WTC11 (cell line): ENCODE measurements at regions not wholly inside any gene's neighbourhood (a gene's known extent, or its start where the extent isn't known, plus 50 kb on each side); places are given as distances from the start of the nearest gene placed in this dataset.
A peak's percentile ranks its signal among the peaks of the same experiment; 100 is the strongest.

Experiments used
- ATAC-seq: fragments of 200-7000 bp; cut with Tn5 transposase; 2 replicates; pipeline ENCODE4 v1.10.0; 2021; ENCODE audit warnings: mild to moderate bottlenecking, moderate library complexity
- CTCF ChIA-PET: fragments of 300-600 bp; sonication (Branson Sonifier 250); formaldehyde crosslinking; loops from one replicate; lab custom pipeline; 2021; ENCODE audit warnings: antibody characterized with exemption; lab: Charles Lee
- POLR2A ChIA-PET: fragments of 350-600 bp; sonication (Branson Sonifier 250); formaldehyde crosslinking; loops from one replicate; lab custom pipeline; 2021; ENCODE audit warnings: antibody characterized with exemption; lab: Charles Lee
- DNase-seq: peaks from one replicate; pipeline ENCODE4 v3.0.0; 2021; ENCODE audit warnings: low spot score
- H3K27ac Mint-ChIP-seq: 2 replicates; pipeline ENCODE4 v1.8.0; 2021; ENCODE audit warnings: mixed read lengths
- H3K27me3 Mint-ChIP-seq: 2 replicates; pipeline ENCODE4 v1.8.0; 2021; ENCODE audit warnings: low read depth, mild to moderate bottlenecking, moderate library complexity, mixed read lengths
- H3K36me3 Mint-ChIP-seq: 2 replicates; pipeline ENCODE4 v1.8.0; 2021; ENCODE audit warnings: mixed read lengths
- H3K4me1 Mint-ChIP-seq: 2 replicates; pipeline ENCODE4 v1.8.0; 2022; ENCODE audit warnings: mixed read lengths
- H3K4me3 Mint-ChIP-seq: 2 replicates; pipeline ENCODE4 v1.8.0; 2021; ENCODE audit warnings: mild to moderate bottlenecking, moderate library complexity, mixed read lengths
- H3K9me3 Mint-ChIP-seq: 2 replicates; pipeline ENCODE4 v1.8.0; 2021; ENCODE audit warnings: mixed read lengths
- ATF3 ChIP-seq: sonication (generic); formaldehyde crosslinking; conservative IDR thresholded peaks from 2 replicates; pipeline ENCODE4 v1.8.1; 2022; ENCODE audit warnings: mild to moderate bottlenecking, missing genetic modification reagents
- CTCF ChIP-seq: fragments of 200-600 bp; IDR thresholded peaks from 2 replicates; pipeline ENCODE4 v1.8.0; 2022; ENCODE audit warnings: antibody characterized with exemption
- ELF4 ChIP-seq: sonication (generic); formaldehyde crosslinking; IDR thresholded peaks from 2 replicates; pipeline ENCODE4 v1.8.1; 2022; ENCODE audit warnings: low read depth, mild to moderate bottlenecking, moderate library complexity, missing genetic modification reagents
- ETV6 ChIP-seq: sonication (generic); formaldehyde crosslinking; IDR thresholded peaks from 2 replicates; pipeline ENCODE4 v1.8.1; 2022; ENCODE audit warnings: mild to moderate bottlenecking, missing genetic modification reagents
- FOXP1 ChIP-seq: sonication (generic); formaldehyde crosslinking; IDR thresholded peaks from 2 replicates; pipeline ENCODE4 v1.8.0; 2022; ENCODE audit warnings: missing genetic modification reagents, mild to moderate bottlenecking, moderate library complexity, borderline replicate concordance
- GRHL2 ChIP-seq: fragments of 250-450 bp; sonication (Bioruptor Pico); IDR thresholded peaks from 2 replicates; pipeline ENCODE4 v1.8.0; 2022; ENCODE audit warnings: mild to moderate bottlenecking, moderate library complexity; ENCODE audit not compliant: insufficient replicate concordance, severe bottlenecking
- GTF2I ChIP-seq: fragments of 250-450 bp; sonication (Bioruptor Pico); conservative IDR thresholded peaks from 2 replicates; pipeline ENCODE4 v1.4.0; 2021; ENCODE audit warnings: mild to moderate bottlenecking
- MLX ChIP-seq: sonication (generic); formaldehyde crosslinking; IDR thresholded peaks from 2 replicates; pipeline ENCODE4 v1.8.1; 2023; ENCODE audit warnings: mild to moderate bottlenecking, missing genetic modification reagents, moderate library complexity
- NFE2L1 ChIP-seq: sonication (generic); formaldehyde crosslinking; IDR thresholded peaks from 2 replicates; pipeline ENCODE4 v1.8.1; 2023; ENCODE audit warnings: missing genetic modification reagents
- NR3C1 ChIP-seq: sonication (generic); formaldehyde crosslinking; conservative IDR thresholded peaks from 2 replicates; pipeline ENCODE4 v1.8.1; 2023; ENCODE audit warnings: low read depth, mild to moderate bottlenecking, missing genetic modification reagents
- SMAD4 ChIP-seq: sonication (generic); formaldehyde crosslinking; IDR thresholded peaks from 2 replicates; pipeline ENCODE4 v1.8.0; 2022; ENCODE audit warnings: mild to moderate bottlenecking, missing genetic modification reagents
- SP1 ChIP-seq: sonication (generic); formaldehyde crosslinking; conservative IDR thresholded peaks from 2 replicates; pipeline ENCODE4 v1.8.1; 2022; ENCODE audit warnings: missing genetic modification reagents
- ZMAT4 ChIP-seq: fragments of 250-450 bp; sonication (Bioruptor Pico); IDR thresholded peaks from 2 replicates; pipeline ENCODE4 v1.9.0; 2021; ENCODE audit warnings: mild to moderate bottlenecking
- ZNF138 ChIP-seq: sonication (generic); formaldehyde crosslinking; conservative IDR thresholded peaks from 2 replicates; pipeline ENCODE4 v1.8.1; 2022; ENCODE audit warnings: mild to moderate bottlenecking, moderate library complexity, missing genetic modification reagents
- ZNF263 ChIP-seq: sonication (generic); formaldehyde crosslinking; IDR thresholded peaks from 2 replicates; pipeline ENCODE4 v1.8.1; 2022; ENCODE audit warnings: low read depth, mild to moderate bottlenecking, moderate library complexity, missing genetic modification reagents
- ZNF317 ChIP-seq: sonication (generic); formaldehyde crosslinking; IDR thresholded peaks from 2 replicates; pipeline ENCODE4 v1.8.1; 2023; ENCODE audit warnings: low read depth, mild to moderate bottlenecking, moderate library complexity, missing genetic modification reagents, borderline replicate concordance
- TF ChIP-seq, protein P1 (sequence below): sonication (generic); formaldehyde crosslinking; IDR thresholded peaks from 2 replicates; pipeline ENCODE4 v1.8.0; 2022; ENCODE audit warnings: mild to moderate bottlenecking, missing genetic modification reagents
- TF ChIP-seq, protein P2 (sequence below): fragments of 250-450 bp; sonication (Bioruptor Pico); IDR thresholded peaks from 2 replicates; pipeline ENCODE4 v1.9.0; 2021; ENCODE audit warnings: mild to moderate bottlenecking, borderline replicate concordance

DNA sequence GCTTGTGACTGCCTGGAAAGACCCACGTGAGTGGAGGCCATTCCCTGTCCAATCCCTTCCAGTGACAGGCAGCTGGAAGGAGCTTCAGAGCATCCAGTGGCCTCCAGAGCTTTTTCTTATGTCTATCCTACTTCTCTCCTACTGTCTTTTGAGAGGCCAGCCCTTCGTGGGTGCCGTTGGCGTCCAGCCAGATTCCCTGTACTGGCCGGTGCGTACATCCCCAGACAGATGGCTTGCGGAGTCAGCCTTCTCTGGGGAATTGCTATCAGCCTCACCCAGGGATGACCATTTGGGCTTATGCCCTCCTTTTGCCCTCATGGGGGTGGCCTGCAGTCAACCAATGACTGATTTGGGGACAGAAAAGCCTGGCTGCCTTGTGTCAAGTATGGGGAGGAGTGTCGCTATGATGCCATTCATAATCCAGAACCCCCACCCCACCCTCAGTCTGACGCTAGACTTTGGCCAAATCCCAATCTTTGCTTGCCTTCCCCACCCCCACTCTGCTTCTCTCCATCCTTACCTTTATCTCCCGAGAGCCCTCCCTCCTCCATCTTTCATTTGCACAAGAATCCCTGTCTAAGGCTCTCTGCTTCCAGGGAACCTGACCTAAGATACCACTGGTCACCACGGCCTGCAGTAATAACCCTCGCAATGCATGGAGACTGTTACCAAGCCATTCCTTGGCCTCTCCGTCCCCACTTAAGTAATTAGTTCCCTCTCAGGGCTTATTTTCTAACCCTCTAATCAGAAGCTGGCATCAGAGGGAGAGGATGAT lies 150.3 kb upstream of the BCOR start:
- Mint-ChIP-seq H3K27me3 (no peaks in the 10 kb centered on the region; the same call in 1 of the 2 replicates), H3K36me3 (no peaks in the 10 kb centered on the region), H3K27ac (no peak overlapping the region), H3K9me3 (no peaks in the 10 kb centered on the region), H3K4me3 (no peak overlapping the region), H3K4me1 (peaks cover 28% of the 10 kb centered on the region)
- ChIA-PET POLR2A (interaction anchor here (1.4 kb wide), 1 partner anchor 72 kb away, joined by 4 read pairs; no protein-coding TSS in a partner anchor), CTCF (interaction anchor here (1.8 kb wide), 1 partner anchor 20 kb away, joined by 4 read pairs; no protein-coding TSS in a partner anchor)
- ATAC-seq (peak; percentile 36; the same call in 1 of the 2 replicates), DNase-seq (no peak)
- no peak for TF ChIP-seq NR3C1 (CRISPR knock-in tag)
- TF ChIP-seq NFE2L1: no peak

GRCh38 chrX:40247382-40247781 lies 149.6 kb upstream of the BCOR start:
- H3K36me3 Mint-ChIP-seq: no peaks in the 10 kb centered on the region
- ATAC-seq: no peak
- no peak overlapping the region for H3K4me3 Mint-ChIP-seq
- POLR2A ChIA-PET: interaction anchor here (1.4 kb wide), 1 partner anchor 71 kb away, joined by 4 read pairs; no protein-coding TSS in a partner anchor
- TF ChIP-seq GRHL2 (no peak), CTCF (no peak), ZNF263 (no peak), SMAD4 (CRISPR knock-in tag) (no peak), ELF4 (no peak), ZMAT4 (CRISPR knock-in tag) (no peak), MLX (CRISPR knock-in tag) (no peak), ETV6 (CRISPR knock-in tag) (no peak), ZNF138 (CRISPR knock-in tag) (no peak), FOXP1 (CRISPR knock-in tag) (no peak)
- TF ChIP-seq, protein P1, sequence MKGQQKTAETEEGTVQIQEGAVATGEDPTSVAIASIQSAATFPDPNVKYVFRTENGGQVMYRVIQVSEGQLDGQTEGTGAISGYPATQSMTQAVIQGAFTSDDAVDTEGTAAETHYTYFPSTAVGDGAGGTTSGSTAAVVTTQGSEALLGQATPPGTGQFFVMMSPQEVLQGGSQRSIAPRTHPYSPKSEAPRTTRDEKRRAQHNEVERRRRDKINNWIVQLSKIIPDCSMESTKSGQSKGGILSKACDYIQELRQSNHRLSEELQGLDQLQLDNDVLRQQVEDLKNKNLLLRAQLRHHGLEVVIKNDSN (CRISPR knock-in tag): no peak
- CTCF ChIA-PET: interaction anchor here (1.8 kb wide), 1 partner anchor 20 kb away, joined by 4 read pairs; no protein-coding TSS in a partner anchor
- no peak overlapping the region for H3K27ac Mint-ChIP-seq
- H3K9me3 Mint-ChIP-seq: no peaks in the 10 kb centered on the region
- peaks cover 26% of the 10 kb centered on the region for H3K4me1 Mint-ChIP-seq
- no peaks in the 10 kb centered on the region; the same call in 1 of the 2 replicates for H3K27me3 Mint-ChIP-seq
- no peak for DNase-seq

- no peak overlapping the region for H3K27ac Mint-ChIP-seq
- no peak for DNase-seq
- CTCF ChIA-PET: no interaction called here
These were observed 147.8 kb upstream of the BCOR start for GRCh38 chrX:40245488-40246071.

More at GRCh38 chrX:40245488-40246071, 147.8 kb upstream of the BCOR start:
- no peak for TF ChIP-seq GTF2I (CRISPR knock-in tag)
- TF ChIP-seq FOXP1 (CRISPR knock-in tag): no peak
- no peak for TF ChIP-seq ATF3 (CRISPR knock-in tag)
- TF ChIP-seq SP1 (CRISPR knock-in tag): no peak
- TF ChIP-seq ZNF317 (CRISPR knock-in tag): no peak
- TF ChIP-seq, protein P2, sequence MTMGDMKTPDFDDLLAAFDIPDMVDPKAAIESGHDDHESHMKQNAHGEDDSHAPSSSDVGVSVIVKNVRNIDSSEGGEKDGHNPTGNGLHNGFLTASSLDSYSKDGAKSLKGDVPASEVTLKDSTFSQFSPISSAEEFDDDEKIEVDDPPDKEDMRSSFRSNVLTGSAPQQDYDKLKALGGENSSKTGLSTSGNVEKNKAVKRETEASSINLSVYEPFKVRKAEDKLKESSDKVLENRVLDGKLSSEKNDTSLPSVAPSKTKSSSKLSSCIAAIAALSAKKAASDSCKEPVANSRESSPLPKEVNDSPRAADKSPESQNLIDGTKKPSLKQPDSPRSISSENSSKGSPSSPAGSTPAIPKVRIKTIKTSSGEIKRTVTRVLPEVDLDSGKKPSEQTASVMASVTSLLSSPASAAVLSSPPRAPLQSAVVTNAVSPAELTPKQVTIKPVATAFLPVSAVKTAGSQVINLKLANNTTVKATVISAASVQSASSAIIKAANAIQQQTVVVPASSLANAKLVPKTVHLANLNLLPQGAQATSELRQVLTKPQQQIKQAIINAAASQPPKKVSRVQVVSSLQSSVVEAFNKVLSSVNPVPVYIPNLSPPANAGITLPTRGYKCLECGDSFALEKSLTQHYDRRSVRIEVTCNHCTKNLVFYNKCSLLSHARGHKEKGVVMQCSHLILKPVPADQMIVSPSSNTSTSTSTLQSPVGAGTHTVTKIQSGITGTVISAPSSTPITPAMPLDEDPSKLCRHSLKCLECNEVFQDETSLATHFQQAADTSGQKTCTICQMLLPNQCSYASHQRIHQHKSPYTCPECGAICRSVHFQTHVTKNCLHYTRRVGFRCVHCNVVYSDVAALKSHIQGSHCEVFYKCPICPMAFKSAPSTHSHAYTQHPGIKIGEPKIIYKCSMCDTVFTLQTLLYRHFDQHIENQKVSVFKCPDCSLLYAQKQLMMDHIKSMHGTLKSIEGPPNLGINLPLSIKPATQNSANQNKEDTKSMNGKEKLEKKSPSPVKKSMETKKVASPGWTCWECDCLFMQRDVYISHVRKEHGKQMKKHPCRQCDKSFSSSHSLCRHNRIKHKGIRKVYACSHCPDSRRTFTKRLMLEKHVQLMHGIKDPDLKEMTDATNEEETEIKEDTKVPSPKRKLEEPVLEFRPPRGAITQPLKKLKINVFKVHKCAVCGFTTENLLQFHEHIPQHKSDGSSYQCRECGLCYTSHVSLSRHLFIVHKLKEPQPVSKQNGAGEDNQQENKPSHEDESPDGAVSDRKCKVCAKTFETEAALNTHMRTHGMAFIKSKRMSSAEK: no peak
- no peaks in the 10 kb centered on the region for H3K36me3 Mint-ChIP-seq
- H3K4me3 Mint-ChIP-seq: no peak overlapping the region
- no peaks in the 10 kb centered on the region for H3K9me3 Mint-ChIP-seq
- POLR2A ChIA-PET: interaction anchor here (0.6 to 0.7 kb wide), 2 partner anchors 627 to 646 kb away, joined by 3 read pairs; no protein-coding TSS in a partner anchor
- no peak for ATAC-seq
- no peaks in the 10 kb centered on the region for H3K27me3 Mint-ChIP-seq
- peaks cover 26% of the 10 kb centered on the region for H3K4me1 Mint-ChIP-seq
